DMS79 treated with DMSO at 0.1 percent for 48 hours (cell line): ENCODE measurements at regions not wholly inside any gene's neighbourhood (a gene's known extent, or its start where the extent isn't known, plus 50 kb on each side); places are given as distances from the start of the nearest gene placed in this dataset.

Experiments
- DNase-seq: peaks from one replicate; lab custom pipeline; 2025; lab: John Stamatoyannopoulos, UW

DNA sequence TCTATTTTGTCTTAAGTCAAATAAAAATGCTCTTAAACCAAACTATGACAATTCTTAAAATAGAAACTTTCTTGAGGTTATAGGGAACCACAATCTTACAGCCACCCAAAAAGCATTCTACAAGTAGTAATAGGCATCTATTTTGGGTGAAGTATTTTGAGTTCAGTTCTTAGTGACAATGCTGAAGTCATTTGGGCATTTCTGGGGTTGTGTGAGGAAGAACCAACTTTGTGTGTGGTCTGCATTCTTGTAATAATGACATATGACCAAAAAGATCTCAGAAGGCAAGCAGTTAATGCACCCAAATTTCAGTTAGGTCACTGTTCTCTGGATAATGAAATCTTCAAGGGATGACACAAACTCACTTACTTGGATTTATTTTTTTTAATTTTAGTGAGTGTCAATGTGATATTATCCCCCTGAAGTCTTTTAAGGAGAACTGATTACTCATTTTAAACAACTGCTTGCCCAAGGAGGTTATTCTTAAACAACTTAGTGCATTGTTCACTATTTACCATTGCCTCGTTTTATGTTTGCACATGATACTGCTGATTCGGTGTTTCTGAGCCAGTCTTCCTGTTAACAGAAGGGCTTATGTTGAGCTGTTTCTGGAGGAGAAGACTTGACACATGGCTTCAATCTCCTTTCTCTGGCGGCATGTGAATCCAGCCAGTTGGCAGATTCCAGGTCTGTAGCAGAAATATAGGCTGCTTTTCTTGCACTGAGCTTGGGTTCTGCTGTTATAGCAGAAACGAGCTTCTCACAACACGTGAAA is 618.9 kb downstream of the BCKDHB start:
- no peak for DNase-seq

DNA sequence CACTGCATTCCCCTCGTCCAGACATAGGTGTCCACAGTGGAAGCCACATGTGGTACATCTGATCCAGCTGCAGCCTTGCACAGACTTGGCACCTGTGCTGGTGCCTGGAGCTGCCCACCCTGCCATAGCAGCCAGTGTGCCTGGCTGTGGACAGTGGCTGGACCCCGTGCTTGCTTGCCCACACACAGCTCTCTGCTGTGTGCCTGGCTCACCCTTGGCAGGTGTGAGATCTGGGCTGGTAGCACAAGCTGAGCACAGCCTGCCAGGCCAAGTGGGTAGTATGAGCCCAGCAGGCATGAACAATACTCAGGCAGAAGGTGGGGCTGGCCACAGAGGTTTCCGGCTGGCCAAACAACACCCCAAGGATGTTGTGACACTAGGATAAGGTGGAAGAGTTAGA is 614.4 kb downstream of the BCKDHB start:
- no peak for DNase-seq

- no peak for DNase-seq
These were observed 608.0 kb downstream of the BCKDHB start for GRCh38 chr6:80714513-80714912.

DNA sequence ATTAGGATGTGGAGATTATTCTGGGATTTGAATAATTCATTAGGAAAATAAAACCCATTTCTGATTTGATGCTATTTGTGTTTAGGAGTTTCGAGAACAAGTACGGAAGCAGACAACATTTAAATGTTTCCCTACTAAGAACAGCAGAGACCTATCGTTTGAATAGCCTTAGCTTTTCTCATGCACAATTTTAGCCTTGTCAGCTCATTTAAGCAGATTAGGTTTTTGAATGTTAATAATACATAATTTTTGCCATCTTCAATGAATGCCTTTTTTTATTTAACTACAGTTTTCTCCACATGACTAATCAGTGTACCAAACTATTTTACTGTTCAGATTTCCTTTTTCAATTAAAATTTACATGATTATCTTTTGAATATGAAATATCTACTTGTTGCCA is 592.0 kb downstream of the BCKDHB start:
- DNase-seq = no peak

DNA sequence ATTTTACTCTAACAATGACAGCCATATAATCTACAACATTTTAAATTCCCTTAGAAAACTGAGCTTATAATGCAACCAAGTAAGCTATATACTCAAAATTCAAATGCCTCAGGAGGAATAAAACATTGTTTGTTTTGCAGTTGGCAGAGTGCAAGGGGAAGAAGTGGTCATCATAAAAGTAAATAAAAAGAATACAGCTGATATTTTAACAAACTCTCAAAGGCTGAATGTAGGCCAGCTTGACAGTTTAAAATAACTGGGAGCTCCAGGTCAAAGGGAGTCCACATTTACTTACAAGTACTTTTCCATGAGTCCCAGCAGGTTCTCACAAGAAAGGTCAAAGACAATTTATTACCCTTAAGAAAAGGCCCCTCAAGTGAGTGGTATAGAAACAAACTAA is 589.8 kb downstream of the BCKDHB start:
- DNase-seq = no peak

GRCh38 chr6:80690551-80691131 is 584.2 kb downstream of the BCKDHB start:
- DNase-seq = no peak

GRCh38 chr6:80689716-80690395 is 583.4 kb downstream of the BCKDHB start:
- DNase-seq = no peak

GRCh38 chr6:80679992-80680391 is 573.5 kb downstream of the BCKDHB start:
- DNase-seq = no peak

DNA sequence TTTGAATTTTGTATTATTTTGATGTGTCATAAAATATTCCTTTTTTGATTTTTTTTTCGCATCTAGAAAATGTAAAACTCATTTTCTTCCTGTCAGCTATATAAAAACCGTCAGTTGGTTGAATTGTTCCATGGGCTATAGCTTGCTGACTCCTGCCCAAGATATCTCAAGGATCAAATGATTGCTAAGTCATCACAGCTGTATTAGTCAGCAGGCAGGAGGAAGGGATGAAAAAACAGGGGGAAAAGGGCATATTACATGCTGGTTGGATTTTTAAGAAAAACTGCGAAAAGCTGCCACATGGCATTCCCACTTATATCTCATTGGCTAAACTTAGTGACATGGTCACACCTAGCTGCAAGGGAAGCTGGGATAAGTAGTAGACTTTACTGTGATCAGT is 569.9 kb downstream of the BCKDHB start:
- no peak for DNase-seq

DNA sequence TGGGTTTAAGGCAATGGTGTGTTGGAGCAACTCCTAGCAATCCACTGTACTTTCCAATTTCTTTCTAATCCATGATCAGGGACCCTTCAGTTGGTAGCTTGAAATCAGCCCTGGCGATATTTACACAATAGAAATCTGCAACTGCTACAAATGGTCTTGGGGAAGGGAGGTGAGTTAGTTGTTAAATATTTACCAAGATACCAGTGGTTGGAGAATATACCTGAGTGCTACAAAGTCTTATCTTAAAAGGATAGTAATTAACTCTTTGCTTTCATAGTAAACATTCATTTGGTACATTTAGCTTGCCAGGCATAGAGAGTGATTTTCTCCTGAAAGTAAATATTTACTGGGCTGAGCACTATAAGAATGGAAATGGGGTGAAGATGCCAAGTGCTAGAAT is 568.2 kb downstream of the BCKDHB start:
- DNase-seq = no peak

- DNase-seq = no peak
These were observed 566.9 kb downstream of the BCKDHB start for GRCh38 chr6:80673367-80673766.

DNA sequence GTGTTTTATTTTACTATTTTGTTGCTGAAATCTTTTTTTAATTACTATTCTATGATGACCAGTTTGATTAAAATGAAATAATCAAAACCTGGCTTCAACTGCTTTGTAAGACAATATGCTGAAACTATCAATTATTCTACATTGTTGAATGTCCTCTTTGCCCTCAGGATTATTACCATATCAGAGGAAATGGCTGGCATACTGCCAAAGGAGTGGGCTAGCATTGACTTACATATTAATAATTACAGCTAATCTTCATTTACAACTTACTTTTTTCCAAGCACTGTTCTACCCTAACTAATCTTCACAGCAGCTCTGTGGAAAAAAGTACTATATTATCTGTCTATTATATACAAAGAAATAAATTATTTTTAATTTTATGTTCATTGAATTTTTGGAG is 560.5 kb downstream of the BCKDHB start:
- no peak for DNase-seq

GRCh38 chr6:80658926-80659325 is 552.5 kb downstream of the BCKDHB start:
- no peak for DNase-seq

- no peak for DNase-seq
These were observed 540.7 kb downstream of the BCKDHB start for GRCh38 chr6:80647156-80647555.

DNA sequence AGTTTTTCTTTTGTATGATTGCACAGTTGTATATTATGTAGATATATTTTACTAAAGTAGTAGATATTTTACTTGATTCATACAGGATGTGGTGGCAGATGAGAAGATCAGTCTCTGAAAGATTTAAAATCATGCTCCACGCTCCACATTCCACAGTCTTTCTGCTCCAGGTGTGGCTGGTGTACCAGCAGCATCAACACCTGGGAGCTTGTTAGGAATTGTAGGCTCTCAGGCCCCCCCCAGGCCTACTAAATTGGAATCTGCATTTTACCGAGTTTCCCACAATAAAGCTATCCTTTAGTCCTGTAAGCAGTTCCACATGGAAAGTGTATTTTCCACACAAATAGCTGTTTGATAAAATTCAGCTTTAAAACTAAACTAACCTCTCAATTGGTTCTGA is 537.4 kb downstream of the BCKDHB start:
- DNase-seq = no peak

DNA sequence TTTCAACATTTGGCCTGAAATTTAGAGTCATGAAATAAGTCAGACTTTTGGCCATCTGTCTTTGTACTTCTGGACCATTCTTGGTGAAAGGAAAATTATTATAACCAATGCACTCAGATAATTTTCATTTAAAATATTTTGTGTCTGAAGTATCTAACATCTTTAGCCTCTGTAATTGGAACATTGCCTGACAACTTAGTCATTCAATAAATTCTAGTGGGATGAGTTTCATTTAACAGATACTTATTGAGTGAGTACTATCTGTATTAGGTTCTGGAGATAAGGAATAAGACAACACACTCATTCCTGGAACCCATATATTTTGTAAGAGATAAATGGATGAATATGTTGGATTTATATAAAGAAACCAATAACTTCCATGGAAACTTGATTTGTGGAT is 536.0 kb downstream of the BCKDHB start:
- DNase-seq = no peak

- DNase-seq = no peak
These were observed 535.1 kb downstream of the BCKDHB start for GRCh38 chr6:80641591-80641990.

DNA sequence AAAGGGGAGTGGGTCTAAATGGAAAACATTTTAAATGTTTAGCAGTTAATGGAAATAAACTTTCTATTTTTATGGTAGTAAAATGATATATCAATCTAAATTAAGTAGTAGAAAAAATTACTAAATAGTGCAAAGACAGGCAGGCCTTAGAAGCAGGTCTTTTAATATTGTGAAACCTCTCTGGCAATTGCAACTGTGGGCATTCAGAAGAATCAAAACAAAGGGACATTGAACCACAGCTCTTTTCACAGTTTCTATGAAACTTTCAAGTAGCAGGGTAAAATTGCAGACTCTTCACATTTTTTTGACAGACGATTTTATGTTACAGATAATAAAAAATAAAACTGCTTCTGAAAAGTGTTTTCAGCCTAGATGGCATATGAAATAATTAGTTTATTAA is 533.7 kb downstream of the BCKDHB start:
- DNase-seq = no peak

DNA sequence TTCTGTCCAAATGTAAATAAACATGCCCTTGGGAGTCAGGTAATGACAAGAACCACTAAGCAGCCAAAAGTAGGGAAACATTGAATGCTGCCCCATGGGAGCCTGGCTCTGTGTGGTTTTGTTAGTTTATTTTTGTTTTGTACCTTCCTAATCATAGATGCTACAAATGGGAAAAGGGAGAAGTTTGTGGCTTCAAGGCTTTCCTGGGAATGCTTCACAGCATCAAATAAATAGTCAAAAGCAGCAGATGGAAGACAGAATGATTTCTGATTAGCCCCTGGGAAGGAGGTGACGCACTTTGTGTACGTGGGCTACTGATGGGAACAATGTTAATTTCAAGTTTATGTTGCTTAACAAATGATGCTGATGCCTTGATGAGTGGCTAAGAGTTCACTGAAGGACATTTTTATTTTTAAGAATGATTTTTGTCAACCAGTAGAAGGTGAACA is 532.7 kb downstream of the BCKDHB start:
- DNase-seq = no peak

DNA sequence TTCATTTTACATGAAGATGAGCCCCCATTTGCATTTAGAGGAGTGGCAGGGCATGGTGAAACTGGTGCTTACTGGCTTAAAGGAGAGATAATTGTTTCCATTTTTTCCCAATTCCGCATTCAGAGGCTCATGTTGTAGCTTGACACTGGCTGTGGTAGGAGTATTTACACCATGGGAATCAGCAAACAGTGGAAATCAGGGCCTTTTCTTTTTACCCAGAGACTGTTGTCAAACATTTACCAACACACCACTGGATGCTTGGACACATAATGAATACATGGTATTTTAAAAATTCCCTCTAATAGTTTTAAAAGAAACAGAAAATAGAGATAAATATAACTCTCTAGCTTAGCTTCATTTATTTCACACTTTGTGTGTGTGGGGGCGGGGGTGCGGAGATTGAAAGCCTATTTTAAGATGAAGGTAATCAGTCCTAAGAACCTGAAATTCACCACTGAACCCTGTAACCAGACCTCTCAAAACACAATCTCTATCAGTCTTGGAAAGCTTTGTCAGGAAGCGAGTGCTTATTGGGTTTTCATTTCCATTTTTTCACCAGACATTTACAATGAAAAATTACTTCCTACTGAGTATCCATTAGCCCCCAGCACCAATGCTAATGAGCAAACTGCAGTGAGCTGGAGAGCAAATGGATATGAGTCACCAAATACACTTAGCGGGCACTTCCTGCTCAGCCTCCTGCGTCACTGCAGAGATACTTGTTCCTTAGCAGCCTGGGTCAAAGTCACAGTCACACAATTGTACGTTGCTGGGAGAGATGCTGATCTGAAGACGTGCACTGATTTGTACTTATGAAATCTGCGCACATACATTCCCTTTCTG is 532.0 kb downstream of the BCKDHB start:
- peak; percentile 31 for DNase-seq

DNA sequence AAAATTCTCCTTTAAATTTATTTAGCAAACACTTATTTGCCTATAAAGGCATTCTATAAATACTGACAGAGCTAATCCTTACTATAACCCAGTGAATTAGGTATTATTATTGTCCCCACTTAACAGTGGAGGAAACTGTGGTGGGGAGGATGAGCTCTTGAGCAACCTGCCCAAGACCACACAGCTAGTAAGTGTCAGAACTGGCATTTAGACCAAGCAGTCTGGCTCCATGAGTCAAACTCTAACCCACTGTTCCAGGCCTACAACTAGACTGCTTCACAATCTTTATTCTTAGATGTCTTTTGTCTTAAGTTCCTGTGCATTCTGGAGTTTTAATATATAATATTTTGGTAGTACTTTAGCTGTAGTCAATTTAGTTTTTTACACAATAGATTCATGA is 530.8 kb downstream of the BCKDHB start:
- DNase-seq = no peak

DNA sequence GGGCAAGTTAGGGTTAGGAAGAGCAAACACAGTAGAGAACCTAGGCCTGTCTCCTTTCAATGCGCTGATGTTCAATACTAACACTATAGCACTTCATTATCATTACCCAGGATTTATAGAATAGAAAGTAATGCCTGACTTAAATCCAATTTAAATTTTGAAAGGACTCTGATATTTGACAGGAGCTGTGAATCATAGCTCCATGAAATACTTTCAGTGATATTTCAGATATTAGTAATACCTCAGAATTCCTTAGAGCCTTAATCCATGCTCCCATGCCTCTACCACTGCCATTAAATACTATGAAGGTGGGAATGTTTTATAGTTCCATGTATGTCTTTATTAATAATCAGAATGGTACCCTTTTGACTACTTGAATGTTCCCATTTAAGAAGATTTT is 530.2 kb downstream of the BCKDHB start:
- no peak for DNase-seq
